Mucosa of descending colon (tissue), 3 donors: ENCODE measurements at regions not wholly inside any gene's neighbourhood (a gene's known extent, or its start where the extent isn't known, plus 50 kb on each side); places are given as distances from the start of the nearest gene placed in this dataset.
A peak's percentile ranks its signal among the peaks of the same experiment; 100 is the strongest.

Experiments used
- ATAC-seq: fragments of 200-7000 bp; cut with Tn5 transposase; one replicate; pipeline ENCODE4 v1.9.1; 2020; ENCODE audit warnings: mild to moderate bottlenecking, moderate library complexity
- DNase-seq, 3 donors: peaks; one replicate each; pipeline ENCODE4 v3.0.0-alpha.2; 2020
- H3K36me3 ChIP-seq: fragments of 200-600 bp; one replicate; pipeline ENCODE4 v1.8.0; 2021; ENCODE audit warnings: low read depth, mild to moderate bottlenecking
- H3K4me1 ChIP-seq: fragments of 200-600 bp; one replicate; pipeline ENCODE4 v1.8.0; 2021; ENCODE audit warnings: low read depth, mild to moderate bottlenecking
- H3K4me3 ChIP-seq: fragments of 200-600 bp; one replicate; pipeline ENCODE4 v1.8.0; 2021; ENCODE audit warnings: mild to moderate bottlenecking
- H3K9me3 ChIP-seq: fragments of 200-600 bp; one replicate; pipeline ENCODE4 v1.8.0; 2021; ENCODE audit warnings: mild to moderate bottlenecking
- intact Hi-C, 2 donors: fragments of 100-400 bp; cut with DNase I in 1 of 2; cut with micrococcal nuclease in 1 of 2; formaldehyde crosslinking; loops; one replicate each; pipeline versions ENCODE4 v1.11.0 to v1.11.1; 2022; cut with DNase I, micrococcal nuclease
- TF ChIP-seq, protein P1 (sequence below): fragments of 200-600 bp; IDR thresholded peaks from one replicate; pipeline ENCODE4 v1.8.0; 2022; ENCODE audit warnings: antibody characterized with exemption, mild to moderate bottlenecking
- donor health status: DM: no; HTN: no; CAD: no; lungs with moderate emphysema.
- donor health status: DM: no; HTN: no; CAD: no.
- donor health status: DM: no; HTN: yes; CAD: no.

DNA sequence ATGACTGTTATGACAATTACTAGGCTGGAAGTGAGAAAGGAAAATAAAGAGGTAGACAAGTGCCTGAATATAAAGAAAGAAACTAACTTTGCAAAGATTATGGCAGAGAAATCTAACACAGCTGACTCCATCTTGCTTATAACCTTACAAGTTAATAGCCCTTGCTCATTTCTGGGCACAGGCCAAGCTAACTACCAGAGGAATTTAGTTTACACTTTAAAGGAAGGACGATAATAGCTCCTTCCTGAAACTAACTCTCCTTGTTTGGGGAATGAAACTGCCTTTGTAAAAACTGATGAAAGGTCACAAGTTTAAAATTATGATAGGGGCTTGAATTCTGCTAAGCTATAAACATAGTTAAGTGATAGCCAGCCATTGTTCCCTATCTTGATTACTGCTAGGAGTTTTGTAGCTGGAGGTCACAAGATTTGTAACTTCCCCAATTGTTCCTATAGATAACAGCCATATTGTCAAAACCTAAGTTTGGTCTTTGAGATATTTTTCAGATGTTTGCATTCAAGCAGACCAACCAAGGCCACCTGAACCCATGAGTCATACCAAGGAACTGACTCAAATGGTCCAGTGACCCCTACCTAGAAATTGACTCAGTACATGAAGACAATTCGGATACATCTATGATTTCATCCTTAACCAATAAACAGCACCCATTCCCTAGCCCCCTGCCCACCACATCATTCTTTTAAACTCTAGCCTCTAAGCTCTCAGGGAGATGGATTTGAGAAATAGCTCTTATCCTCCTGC is 209.2 kb upstream of the LRATD1 start:
- no peaks in the 10 kb centered on the region for H3K9me3 ChIP-seq
- H3K36me3 ChIP-seq = no peaks in the 10 kb centered on the region
- H3K4me1 ChIP-seq = peaks cover 14% of the 10 kb centered on the region
- ATAC-seq (peak; percentile 79), DNase-seq (peak in 1 of 3 donors; percentile 82)
- TF ChIP-seq, protein P1, sequence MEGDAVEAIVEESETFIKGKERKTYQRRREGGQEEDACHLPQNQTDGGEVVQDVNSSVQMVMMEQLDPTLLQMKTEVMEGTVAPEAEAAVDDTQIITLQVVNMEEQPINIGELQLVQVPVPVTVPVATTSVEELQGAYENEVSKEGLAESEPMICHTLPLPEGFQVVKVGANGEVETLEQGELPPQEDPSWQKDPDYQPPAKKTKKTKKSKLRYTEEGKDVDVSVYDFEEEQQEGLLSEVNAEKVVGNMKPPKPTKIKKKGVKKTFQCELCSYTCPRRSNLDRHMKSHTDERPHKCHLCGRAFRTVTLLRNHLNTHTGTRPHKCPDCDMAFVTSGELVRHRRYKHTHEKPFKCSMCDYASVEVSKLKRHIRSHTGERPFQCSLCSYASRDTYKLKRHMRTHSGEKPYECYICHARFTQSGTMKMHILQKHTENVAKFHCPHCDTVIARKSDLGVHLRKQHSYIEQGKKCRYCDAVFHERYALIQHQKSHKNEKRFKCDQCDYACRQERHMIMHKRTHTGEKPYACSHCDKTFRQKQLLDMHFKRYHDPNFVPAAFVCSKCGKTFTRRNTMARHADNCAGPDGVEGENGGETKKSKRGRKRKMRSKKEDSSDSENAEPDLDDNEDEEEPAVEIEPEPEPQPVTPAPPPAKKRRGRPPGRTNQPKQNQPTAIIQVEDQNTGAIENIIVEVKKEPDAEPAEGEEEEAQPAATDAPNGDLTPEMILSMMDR = no peak
- H3K4me3 ChIP-seq = no peak overlapping the region
- intact Hi-C loops = loop anchor here in 1 of 2 donors (10.0 kb wide), 1 partner anchor 211 kb away; the partner anchor contains the start of gene LRATD1

DNA sequence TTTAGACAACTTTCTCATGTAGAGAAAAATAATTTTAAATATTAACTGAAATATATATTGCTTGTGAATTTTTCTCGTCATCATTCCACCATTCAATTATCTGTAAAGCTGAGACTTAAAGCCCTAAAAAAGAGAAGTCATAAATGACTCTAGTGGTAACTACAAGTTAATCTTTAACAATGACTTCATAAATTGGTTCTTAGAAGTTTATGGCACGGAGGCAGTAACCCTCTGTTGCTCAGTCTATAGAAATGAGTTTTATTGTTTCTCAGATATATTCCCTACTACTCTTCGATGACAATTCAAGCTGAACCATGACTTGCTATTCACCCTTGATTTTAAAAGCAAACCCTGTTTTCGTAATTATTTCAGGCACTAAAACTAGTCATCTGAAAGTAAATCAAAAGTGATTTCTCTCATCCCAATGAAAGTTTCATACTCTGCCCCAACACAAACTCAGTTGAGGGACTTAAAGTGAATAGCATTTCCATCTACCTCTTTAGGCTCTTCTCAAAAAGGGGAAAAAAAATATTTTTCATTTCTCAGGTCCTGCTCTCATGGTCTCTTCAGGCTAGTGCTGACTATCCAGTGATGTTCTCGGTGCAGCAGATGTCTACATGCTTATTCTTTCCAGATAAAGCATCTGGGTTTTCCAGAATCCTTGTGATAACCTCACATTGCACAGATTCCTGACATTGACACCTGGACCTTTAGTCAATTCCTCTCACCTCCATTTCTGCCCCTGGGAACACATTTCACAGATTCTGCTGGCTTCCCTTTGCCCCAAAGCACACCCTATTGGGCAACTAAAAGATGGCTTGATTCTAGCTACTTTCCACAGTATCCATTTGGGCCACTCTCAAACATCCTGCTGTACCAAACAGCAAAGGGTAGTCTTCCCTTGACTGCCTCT is 207.8 kb upstream of the LRATD1 start:
- peak in 1 of 3 donors; percentile 29 for DNase-seq
- Histone ChIP-seq H3K9me3 (no peaks in the 10 kb centered on the region), H3K4me3 (no peak overlapping the region), H3K4me1 (peaks cover 14% of the 10 kb centered on the region), H3K36me3 (no peaks in the 10 kb centered on the region)
- TF ChIP-seq, protein P1 = no peak
- intact Hi-C loops = loop anchor here in 1 of 2 donors (10.0 kb wide), 1 partner anchor 210 kb away; the partner anchor contains the start of gene LRATD1
- peak; percentile 82 for ATAC-seq

DNA sequence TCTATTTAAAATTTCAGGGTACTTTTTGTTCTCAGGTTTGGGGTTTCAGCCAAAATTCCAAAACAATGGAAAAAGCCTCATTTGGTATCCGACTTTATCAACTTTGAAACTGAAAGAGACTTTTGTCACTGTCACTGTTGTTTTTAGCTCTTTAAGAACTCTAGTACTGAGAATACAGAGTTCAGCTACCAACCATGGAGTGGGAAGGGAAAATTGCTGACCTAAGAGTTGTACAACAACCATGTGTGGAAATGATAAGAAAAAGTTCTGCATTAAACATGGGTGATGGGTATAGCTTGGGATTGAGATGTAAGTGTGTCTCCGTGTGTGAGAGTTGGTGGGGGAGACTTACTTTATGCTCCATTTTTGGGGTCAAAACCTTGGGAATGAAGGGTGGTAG is 206.6 kb upstream of the LRATD1 start:
- TF ChIP-seq, protein P1 = no peak
- H3K9me3 ChIP-seq = no peaks in the 10 kb centered on the region
- no peaks in the 10 kb centered on the region for H3K36me3 ChIP-seq
- peaks cover 14% of the 10 kb centered on the region for H3K4me1 ChIP-seq
- intact Hi-C loops = loop anchor here in 1 of 2 donors (10.0 kb wide), 1 partner anchor 209 kb away; the partner anchor contains the start of gene LRATD1
- ATAC-seq (no peak), DNase-seq (no peak)
- no peak overlapping the region for H3K4me3 ChIP-seq

DNA sequence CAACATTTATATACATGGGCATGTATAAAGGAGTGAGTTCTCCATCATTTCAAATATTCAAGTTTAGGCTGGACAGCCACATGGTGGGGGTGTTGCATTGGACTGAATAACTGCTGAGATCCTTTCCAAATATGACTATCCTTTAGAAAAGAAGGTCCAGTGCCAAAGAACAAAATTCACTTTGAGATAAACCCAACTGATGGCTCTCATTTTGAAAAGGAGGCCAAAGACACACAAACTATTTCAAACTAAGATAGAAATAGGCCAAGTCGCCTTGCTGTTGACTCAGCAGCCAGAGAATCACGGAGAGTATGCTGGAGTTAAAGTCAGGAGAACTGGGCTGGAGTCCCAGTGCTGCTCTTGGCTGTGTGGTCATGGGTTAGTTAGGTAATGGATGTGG is 204.5 kb upstream of the LRATD1 start:
- TF ChIP-seq, protein P1 = no peak
- DNase-seq = peak in 1 of 3 donors; percentile 67
- Histone ChIP-seq H3K4me3 (no peak overlapping the region), H3K9me3 (no peaks in the 10 kb centered on the region), H3K36me3 (no peaks in the 10 kb centered on the region), H3K4me1 (peaks cover 8% of the 10 kb centered on the region)
- intact Hi-C loops = loop anchor here in 1 of 2 donors (10.0 kb wide), 1 partner anchor 207 kb away; the partner anchor contains the start of gene LRATD1
- peak; percentile 22 for ATAC-seq

DNA sequence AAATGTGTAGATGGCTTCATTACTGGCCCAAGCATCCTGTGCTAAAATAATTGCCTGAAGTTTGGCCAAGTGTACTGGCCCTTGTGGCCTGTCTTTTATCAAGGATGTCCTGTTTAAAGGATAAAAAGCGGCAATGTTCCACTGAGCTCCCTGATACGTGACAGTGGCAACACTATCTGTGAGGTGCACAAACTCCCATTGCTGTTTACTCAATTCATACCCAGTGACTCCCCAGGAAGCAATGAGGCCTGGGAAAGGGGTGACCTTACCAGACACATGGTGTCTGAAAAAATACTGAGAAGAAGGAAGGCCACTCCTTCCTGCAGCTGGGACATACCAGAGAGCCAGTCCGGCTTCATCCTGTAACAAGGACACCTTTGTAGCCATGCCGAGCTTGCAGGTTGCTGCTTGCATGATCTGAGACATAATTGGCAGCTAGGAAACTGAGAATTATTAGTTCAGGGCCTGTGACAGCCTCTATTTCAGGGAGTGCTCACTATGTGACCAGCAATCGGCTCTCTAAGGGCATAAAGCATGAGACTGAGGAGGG is 198.5 kb upstream of the LRATD1 start:
- DNase-seq = no peak
- ATAC-seq = no peak
- TF ChIP-seq, protein P1 = no peak
- Histone ChIP-seq H3K4me1 (no peaks in the 10 kb centered on the region), H3K9me3 (no peaks in the 10 kb centered on the region), H3K36me3 (no peaks in the 10 kb centered on the region), H3K4me3 (no peak overlapping the region)
- intact Hi-C loops = no loop called here
